ENCODE measurements at regions not wholly inside any gene's neighbourhood (a gene's known extent, or its start where the extent isn't known, plus 50 kb on each side); places are given as distances from the start of the nearest gene placed in this dataset.

DNA sequence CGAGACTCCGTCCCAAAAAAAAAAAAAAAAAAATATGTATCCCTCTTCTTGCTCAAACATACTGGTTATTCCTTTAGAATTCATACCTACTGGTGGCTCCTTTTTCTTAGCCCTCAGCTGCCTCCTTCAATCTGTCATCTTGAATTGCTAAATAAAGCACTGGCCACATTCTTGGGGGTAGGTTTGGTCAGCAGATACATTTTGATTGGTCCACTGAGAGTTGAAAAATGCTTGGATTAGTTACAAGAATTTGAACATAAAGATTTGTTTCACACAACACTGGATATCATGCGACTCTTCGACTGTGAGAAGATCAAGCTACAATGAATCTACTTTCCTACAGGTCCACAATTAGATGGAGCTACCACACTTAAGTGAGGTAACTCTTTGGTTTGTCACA, 906.1 kb upstream of the SLC39A10 start:
- Histone ChIP-seq H3K27ac (no peak overlapping the region), H3K4me3 (no peak overlapping the region), H3K9me3 (no peaks in the 10 kb centered on the region), H3K4me1 (no peaks in the 10 kb centered on the region), H3K27me3 (replicated peaks in 1 of 7) (no peaks in the 10 kb centered on the region), H3K36me3 (no peaks in the 10 kb centered on the region)
- 87 to 100% (median 96%) methylated on average over 2 to 4 of the region's 4 CpGs for WGBS, 5 donors
- DNase-seq, result no peak
- TF ChIP-seq POLR2A (IDR thresholded peaks at IDR 0.05), result no peak
- intact Hi-C loops (cut with DNase I; ENCODE audit: low total_unique reads), result no loop called here

DNA sequence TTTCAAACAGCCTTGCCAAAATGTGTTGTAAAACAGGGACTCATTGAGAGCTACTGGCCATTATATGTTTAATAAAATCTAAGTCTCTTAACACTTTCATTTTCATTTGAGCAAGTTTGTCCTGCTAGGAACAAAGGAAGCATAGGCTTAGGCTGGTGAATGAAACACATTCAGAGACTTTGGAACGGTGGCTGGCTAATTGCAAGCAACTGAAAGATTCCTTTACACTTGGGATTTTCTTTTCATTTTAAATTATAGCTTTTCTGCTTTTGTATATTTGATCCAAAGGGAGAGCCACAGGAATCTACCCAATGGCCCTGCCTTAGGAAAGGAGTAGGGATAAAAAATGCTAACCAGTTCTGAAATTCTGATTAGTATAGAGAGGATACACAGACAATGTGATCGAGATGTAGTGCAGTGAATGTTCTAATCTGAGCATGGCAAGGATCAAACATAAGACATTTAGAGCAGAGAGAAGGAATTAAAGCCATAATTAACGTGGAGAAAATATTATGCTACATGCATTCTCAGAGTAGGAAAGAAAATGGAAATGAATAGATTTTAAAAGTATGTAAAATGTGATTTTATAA, 911.4 kb upstream of the SLC39A10 start:
- H3K27me3 ChIP-seq (replicated peaks in 1 of 7), result no peaks in the 10 kb centered on the region
- no peaks in the 10 kb centered on the region for H3K4me1 ChIP-seq
- no peak overlapping the region for H3K4me3 ChIP-seq
- no peaks in the 10 kb centered on the region for H3K36me3 ChIP-seq
- 41 to 66% (median 60%) methylated on average over 3 of the region's 3 CpGs for WGBS, 5 donors
- no peaks in the 10 kb centered on the region for H3K9me3 ChIP-seq
- H3K27ac ChIP-seq, result no peak overlapping the region
- intact Hi-C loops (cut with DNase I; ENCODE audit: low total_unique reads), result no loop called here
- TF ChIP-seq POLR2A (IDR thresholded peaks at IDR 0.05) (no peak), POLR2AphosphoS5 (IDR thresholded peaks at IDR 0.05) (no peak)
- TF ChIP-seq, protein P1, sequence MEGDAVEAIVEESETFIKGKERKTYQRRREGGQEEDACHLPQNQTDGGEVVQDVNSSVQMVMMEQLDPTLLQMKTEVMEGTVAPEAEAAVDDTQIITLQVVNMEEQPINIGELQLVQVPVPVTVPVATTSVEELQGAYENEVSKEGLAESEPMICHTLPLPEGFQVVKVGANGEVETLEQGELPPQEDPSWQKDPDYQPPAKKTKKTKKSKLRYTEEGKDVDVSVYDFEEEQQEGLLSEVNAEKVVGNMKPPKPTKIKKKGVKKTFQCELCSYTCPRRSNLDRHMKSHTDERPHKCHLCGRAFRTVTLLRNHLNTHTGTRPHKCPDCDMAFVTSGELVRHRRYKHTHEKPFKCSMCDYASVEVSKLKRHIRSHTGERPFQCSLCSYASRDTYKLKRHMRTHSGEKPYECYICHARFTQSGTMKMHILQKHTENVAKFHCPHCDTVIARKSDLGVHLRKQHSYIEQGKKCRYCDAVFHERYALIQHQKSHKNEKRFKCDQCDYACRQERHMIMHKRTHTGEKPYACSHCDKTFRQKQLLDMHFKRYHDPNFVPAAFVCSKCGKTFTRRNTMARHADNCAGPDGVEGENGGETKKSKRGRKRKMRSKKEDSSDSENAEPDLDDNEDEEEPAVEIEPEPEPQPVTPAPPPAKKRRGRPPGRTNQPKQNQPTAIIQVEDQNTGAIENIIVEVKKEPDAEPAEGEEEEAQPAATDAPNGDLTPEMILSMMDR (IDR thresholded peaks at IDR 0.05 in 8 of 11, conservative IDR thresholded peaks at IDR 0.05 in 3 of 11), result no peak
- no peak for DNase-seq

DNA sequence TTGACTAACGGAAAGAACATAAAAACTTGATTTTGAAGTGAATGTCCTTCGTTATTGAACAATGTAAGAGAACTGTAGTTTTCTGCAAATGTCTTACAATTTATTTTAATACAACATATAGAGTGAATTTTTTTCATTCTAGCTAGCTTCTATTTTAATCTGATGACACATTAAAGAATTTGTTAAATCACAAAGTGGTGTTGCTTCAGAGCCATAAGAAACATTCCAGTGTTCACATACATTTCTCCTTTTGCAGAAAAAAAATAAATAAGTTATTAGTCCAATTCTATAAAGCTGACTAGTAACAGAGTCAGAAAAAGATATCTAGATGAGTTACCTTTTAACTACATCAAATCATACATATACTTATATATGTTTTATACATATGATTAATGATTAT, 914.3 kb upstream of the SLC39A10 start:
- no peak for DNase-seq
- WGBS, 5 donors, result 80 to 92% (median 83%) methylated on average over 2 of the region's 2 CpGs
- Histone ChIP-seq H3K4me1 (no peaks in the 10 kb centered on the region), H3K27me3 (replicated peaks in 1 of 7) (no peaks in the 10 kb centered on the region), H3K4me3 (no peak overlapping the region), H3K36me3 (no peaks in the 10 kb centered on the region), H3K27ac (no peak overlapping the region), H3K9me3 (no peaks in the 10 kb centered on the region)
- intact Hi-C loops (cut with DNase I; ENCODE audit: low total_unique reads), result no loop called here
- TF ChIP-seq, protein P1 (IDR thresholded peaks at IDR 0.05 in 8 of 11, conservative IDR thresholded peaks at IDR 0.05 in 3 of 11), result no peak
- TF ChIP-seq POLR2A (IDR thresholded peaks at IDR 0.05) (no peak), POLR2AphosphoS5 (IDR thresholded peaks at IDR 0.05) (no peak)

DNA sequence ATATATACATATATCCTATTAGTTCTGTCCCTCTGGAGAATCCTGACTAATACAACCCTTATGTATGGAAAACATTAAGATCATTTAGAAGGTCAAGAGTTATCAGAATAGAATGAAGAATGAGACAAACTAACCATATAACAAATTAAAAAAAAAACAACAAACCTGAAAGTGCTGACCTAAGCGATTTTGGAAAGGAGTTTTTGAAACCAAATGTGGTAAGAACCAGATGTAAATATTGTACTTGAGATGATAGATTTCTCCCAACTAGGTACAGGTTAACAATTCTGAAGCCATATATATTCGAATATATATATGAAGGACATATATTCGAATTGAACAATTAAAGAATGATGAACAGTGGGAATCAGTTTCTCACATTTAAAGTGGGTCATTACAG, 917.8 kb upstream of the SLC39A10 start:
- Histone ChIP-seq H3K4me1 (no peaks in the 10 kb centered on the region), H3K4me3 (no peak overlapping the region), H3K27me3 (replicated peaks in 1 of 7) (no peaks in the 10 kb centered on the region), H3K9me3 (peaks cover 0 to 13% (median 6%) of the 10 kb centered on the region in 8 donors), H3K36me3 (no peaks in the 10 kb centered on the region), H3K27ac (no peak overlapping the region)
- WGBS, 5 donors, result 81 to 91% (median 84%) methylated on average over 3 of the region's 3 CpGs
- intact Hi-C loops (cut with DNase I; ENCODE audit: low total_unique reads), result no loop called here
- TF ChIP-seq, protein P1 (IDR thresholded peaks at IDR 0.05 in 8 of 11, conservative IDR thresholded peaks at IDR 0.05 in 3 of 11), result no peak
- no peak for TF ChIP-seq POLR2A (IDR thresholded peaks at IDR 0.05)
- no peak for DNase-seq

Data from spleen (tissue), 11 donors.